Lower lobe of right lung (tissue), 2 donors: ENCODE measurements at regions not wholly inside any gene's neighbourhood (a gene's known extent, or its start where the extent isn't known, plus 50 kb on each side); places are given as distances from the start of the nearest gene placed in this dataset.

ENCODE experiments used
- ATAC-seq, 2 donors: fragments of 200-7000 bp; cut with Tn5 transposase; one replicate each; pipeline ENCODE4 v1.9.1; 2020 to 2022; ENCODE audit warnings: mild to moderate bottlenecking in 2 of 2, moderate library complexity in 2 of 2
- DNase-seq: peaks from one replicate; pipeline ENCODE4 v3.0.0-alpha.2; 2020
- H3K27ac ChIP-seq: fragments of 200-600 bp; one replicate; pipeline ENCODE4 v1.8.0; 2022
- H3K27me3 ChIP-seq: fragments of 200-600 bp; one replicate; pipeline ENCODE4 v1.8.0; 2022; ENCODE audit warnings: low read depth
- H3K36me3 ChIP-seq: fragments of 200-600 bp; one replicate; pipeline ENCODE4 v1.8.0; 2022; ENCODE audit warnings: mild to moderate bottlenecking
- H3K4me1 ChIP-seq: fragments of 200-600 bp; one replicate; pipeline ENCODE4 v1.8.0; 2022
- H3K4me3 ChIP-seq: fragments of 200-600 bp; one replicate; pipeline ENCODE4 v1.8.0; 2022; ENCODE audit warnings: mild to moderate bottlenecking
- H3K9me3 ChIP-seq: fragments of 200-600 bp; one replicate; pipeline ENCODE4 v1.8.0; 2022
- intact Hi-C: fragments of 100-400 bp; cut with DNase I; formaldehyde crosslinking; loops from one replicate; pipeline ENCODE4 v1.11.0; 2022
- TF ChIP-seq, protein P1 (sequence below): fragments of 200-600 bp; IDR thresholded peaks from one replicate; pipeline ENCODE4 v1.8.0; 2022; ENCODE audit warnings: antibody characterized with exemption, mild to moderate bottlenecking
- donor health status: DM: no; HTN: yes; CAD: no; lungs with severe emphysema.

DNA sequence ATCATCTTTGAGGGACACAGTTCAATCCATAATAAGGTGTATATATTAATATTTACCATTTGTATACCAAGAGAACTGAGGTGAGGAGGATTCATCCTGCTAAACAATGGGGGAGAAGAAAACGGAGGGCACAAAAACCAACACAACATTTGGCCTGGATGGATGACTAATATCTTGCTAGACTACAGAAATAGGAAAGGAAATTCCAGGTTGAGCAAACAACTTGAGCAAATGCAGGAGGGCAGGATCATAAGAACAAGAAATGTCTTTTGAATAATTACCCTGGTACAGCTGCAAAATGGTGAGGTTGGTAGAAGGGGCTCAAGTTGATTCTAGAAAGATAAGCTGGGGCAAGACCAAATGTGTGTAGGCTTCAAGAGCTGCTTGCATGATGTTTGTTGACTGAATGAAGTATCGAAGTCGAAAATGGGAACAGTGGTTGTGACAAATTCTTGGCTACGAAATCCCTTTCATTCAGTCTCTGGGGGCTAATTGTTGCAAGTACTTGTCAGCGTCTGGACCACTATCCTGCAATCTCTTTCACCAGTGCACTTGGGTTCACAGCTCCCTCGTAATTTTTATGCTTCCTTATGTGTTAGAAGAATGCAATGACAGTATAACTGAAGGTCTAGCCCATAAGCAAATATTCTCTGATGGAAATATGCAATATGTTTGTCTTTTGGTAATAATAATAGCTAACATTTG is 176.2 kb downstream of the PTEN start:
- ATAC-seq, result no peak
- Histone ChIP-seq H3K27me3 (no peaks in the 10 kb centered on the region), H3K36me3 (no peaks in the 10 kb centered on the region), H3K9me3 (no peaks in the 10 kb centered on the region), H3K27ac (no peak overlapping the region), H3K4me3 (no peak overlapping the region), H3K4me1 (peaks cover 25% of the 10 kb centered on the region)
- no peak for DNase-seq
- intact Hi-C loops, result no loop called here
- TF ChIP-seq, protein P1, sequence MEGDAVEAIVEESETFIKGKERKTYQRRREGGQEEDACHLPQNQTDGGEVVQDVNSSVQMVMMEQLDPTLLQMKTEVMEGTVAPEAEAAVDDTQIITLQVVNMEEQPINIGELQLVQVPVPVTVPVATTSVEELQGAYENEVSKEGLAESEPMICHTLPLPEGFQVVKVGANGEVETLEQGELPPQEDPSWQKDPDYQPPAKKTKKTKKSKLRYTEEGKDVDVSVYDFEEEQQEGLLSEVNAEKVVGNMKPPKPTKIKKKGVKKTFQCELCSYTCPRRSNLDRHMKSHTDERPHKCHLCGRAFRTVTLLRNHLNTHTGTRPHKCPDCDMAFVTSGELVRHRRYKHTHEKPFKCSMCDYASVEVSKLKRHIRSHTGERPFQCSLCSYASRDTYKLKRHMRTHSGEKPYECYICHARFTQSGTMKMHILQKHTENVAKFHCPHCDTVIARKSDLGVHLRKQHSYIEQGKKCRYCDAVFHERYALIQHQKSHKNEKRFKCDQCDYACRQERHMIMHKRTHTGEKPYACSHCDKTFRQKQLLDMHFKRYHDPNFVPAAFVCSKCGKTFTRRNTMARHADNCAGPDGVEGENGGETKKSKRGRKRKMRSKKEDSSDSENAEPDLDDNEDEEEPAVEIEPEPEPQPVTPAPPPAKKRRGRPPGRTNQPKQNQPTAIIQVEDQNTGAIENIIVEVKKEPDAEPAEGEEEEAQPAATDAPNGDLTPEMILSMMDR, result no peak

DNA sequence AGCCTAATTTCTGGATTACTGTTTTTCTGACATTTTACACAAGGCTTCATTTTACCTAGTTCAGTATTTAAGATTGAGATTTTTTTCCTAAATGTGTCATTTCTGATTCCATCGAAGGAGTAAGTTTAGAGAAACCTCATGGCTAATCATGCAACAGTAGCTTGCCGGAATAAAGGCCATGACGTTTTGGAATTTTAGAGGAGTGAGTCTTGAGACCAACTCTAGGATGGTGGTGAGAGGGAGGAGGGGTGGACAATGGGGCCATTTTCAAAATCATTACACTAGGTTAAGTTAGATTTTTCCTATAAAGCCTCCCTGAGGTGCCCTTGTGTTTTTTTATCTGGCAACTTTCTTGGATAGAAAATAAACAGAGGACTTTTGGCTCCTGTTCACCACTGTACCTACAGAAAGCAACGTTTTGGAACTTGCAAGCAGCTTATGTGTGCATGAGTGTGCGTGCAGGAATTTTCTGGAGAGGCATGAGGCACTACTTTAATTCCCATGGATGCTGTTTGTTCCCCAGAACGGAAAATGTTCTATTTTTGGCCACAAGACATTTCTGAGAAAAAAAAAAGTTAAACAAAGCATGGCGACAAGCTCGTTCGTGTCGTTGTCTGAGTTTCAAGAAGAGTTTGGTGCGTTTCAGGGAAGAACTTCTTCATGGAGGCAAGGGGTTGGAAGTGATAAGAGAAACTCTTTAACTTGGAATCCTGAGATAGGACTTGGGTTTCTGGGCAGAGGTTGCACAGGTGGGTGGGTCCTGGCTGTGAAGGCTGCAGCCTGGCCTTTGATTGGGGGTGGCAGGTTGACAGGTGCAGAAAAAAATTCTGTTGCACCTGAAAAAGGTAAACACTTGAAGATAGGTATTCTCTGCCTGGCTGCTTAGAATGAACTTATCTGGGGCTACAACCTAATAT is 178.1 kb downstream of the PTEN start:
- TF ChIP-seq, protein P1, result no peak

GRCh38 chr10:88042160-88043100 is 179.0 kb downstream of the PTEN start:
- peak overlapping the region; percentile 27 for H3K4me3 ChIP-seq
- peaks cover 29% of the 10 kb centered on the region for H3K4me1 ChIP-seq
- DNase-seq, result peak; percentile 52

More for the DNA sequence above, 178.1 kb downstream of the PTEN start:
- intact Hi-C loops, result no loop called here
- Histone ChIP-seq H3K27ac (peak overlapping the region; percentile 81), H3K4me3 (peak overlapping the region; percentile 27), H3K36me3 (no peaks in the 10 kb centered on the region), H3K9me3 (no peaks in the 10 kb centered on the region), H3K27me3 (no peaks in the 10 kb centered on the region), H3K4me1 (peaks cover 29% of the 10 kb centered on the region)
- DNase-seq (no peak), ATAC-seq (peak; percentile 46 to 62)

DNA sequence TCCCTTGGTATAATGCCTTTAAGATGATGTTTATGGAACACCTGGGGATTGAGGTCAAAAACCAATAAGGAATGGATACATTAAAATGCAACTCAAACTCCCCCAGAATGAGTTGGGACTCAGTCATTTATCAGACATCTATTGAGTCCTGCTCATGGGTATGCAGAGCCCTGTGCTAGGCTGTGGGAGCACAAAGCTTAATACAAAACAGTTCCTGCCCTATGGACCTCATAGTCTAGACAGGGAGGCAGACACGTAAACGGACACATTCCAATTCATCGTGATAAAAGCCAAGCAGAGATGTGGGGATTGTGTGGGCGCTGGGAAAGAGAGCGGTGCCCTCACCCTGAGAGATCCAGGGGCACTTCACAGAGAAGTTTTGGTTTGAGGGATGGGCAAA is 181.7 kb downstream of the PTEN start:
- H3K36me3 ChIP-seq, result no peaks in the 10 kb centered on the region
- H3K4me1 ChIP-seq, result peaks cover 29% of the 10 kb centered on the region
- no peaks in the 10 kb centered on the region for H3K9me3 ChIP-seq
- ATAC-seq, result no peak
- no peak overlapping the region for H3K4me3 ChIP-seq
- no peaks in the 10 kb centered on the region for H3K27me3 ChIP-seq
- DNase-seq, result no peak
- TF ChIP-seq, protein P1, result no peak
- intact Hi-C loops, result no loop called here
- H3K27ac ChIP-seq, result peak overlapping the region; percentile 20

More at GRCh38 chr10:88042160-88043100, 179.0 kb downstream of the PTEN start:
- Histone ChIP-seq H3K27ac (peak overlapping the region; percentile 81), H3K9me3 (no peaks in the 10 kb centered on the region), H3K36me3 (no peaks in the 10 kb centered on the region), H3K27me3 (no peaks in the 10 kb centered on the region)
- ATAC-seq, result peak; percentile 86 to 89
- intact Hi-C loops, result no loop called here
- TF ChIP-seq, protein P1, result no peak
